SU-DHL-6 (cell line): ENCODE measurements at regions not wholly inside any gene's neighbourhood (a gene's known extent, or its start where the extent isn't known, plus 50 kb on each side); places are given as distances from the start of the nearest gene placed in this dataset.

Experiments used
- CTCF ChIP-seq: fragments of 200-600 bp; sonication (generic); IDR thresholded peaks from one replicate; pipeline ENCODE4 v1.5.1; 2017; ENCODE audit warnings: antibody characterized with exemption, mild to moderate bottlenecking, low read length, moderate library complexity; ENCODE audit not compliant: insufficient read depth, poor library complexity, severe bottlenecking
- EZH2phosphoT487 ChIP-seq: fragments of 200-600 bp; sonication (generic), shearing (Covaris generic); conservative IDR thresholded peaks from 2 replicates; pipeline ENCODE4 v1.6.1; 2018; ENCODE audit warnings: mild to moderate bottlenecking, antibody characterized with exemption, low read length, moderate library complexity, mixed read lengths

- TF ChIP-seq CTCF (no peak), EZH2phosphoT487 (no peak)
Measured at GRCh38 chr4:141501395-141501794, 135.0 kb upstream of the IL15 start.
